ENCODE measurements at regions not wholly inside any gene's neighbourhood (a gene's known extent, or its start where the extent isn't known, plus 50 kb on each side); places are given as distances from the start of the nearest gene placed in this dataset.

DNA sequence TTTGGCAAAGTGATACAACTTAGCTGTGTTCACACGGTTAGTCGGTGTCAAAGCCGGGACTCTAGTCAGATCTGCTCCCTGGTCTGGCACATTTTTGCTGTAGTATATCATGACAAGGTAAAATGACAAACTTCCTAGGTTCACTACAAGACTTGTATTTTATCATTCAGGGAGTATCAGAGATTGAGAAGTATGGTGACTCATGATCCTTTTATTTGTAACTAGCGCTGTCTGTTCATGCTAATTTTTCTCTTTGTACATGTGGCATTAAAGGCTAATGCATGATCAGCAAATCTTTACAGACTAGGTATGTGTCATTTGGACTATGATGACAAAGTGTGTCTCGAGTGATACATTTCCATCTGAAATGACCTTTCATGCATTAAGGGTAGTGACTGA lies 326.7 kb downstream of the SIPA1L2 start:
- no peak for DNase-seq

DNA sequence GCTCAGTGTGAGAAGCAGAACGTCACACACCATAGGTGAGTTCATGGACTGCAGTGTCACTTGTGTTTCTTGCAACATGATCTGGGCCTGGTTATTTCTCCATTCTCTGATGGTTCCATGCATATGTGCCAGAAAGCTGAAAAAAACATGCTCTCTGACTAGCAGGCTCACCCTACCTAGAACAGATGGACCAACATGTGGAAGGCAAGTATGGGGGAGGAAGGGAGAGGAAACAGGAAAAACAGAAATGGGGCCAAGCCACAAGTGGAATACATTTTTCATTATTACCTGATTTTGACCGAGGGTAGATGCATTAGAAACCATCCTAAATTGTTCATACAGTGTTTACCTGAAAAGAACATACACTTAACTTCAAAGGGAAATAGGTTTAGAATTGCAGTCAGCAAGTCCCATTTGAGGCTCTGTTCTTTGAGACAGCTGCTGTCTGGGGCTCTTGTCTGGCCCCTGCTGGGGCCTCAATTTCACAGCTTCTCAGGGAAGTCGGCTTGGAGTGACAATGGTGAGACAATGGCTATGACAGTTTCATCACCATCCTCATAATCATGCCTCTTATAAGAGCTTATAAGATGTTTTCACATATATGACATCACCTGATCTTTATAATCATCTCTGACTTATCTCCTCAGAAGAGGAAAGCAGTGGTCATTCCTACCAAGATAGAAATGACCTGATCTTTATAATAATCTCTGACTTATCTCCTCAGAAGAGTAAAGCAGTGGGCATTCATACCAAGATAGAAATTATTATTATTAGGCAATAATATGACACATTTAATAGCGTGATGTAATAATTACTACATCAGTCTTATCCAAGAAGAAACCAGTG lies 327.3 kb downstream of the SIPA1L2 start:
- no peak for DNase-seq

DNA sequence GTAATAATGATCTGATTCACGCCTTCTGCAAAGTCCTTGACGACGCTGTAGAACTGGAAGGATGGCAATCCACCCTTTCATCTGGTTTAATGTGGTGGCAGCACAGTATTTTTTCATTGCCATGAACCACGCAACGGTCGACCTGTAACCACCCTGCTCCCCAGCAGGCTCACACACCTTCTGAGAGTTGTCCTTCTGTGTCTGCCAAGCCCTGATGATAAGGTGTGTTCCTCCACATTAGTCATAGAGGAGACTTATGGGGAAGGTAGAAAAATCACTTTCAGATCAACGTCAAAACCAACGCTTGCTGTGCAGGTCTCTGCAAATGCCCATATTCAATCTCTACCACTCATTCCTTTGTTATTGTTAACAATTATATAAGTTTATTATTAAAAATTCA lies 328.7 kb downstream of the SIPA1L2 start:
- no peak for DNase-seq

DNA sequence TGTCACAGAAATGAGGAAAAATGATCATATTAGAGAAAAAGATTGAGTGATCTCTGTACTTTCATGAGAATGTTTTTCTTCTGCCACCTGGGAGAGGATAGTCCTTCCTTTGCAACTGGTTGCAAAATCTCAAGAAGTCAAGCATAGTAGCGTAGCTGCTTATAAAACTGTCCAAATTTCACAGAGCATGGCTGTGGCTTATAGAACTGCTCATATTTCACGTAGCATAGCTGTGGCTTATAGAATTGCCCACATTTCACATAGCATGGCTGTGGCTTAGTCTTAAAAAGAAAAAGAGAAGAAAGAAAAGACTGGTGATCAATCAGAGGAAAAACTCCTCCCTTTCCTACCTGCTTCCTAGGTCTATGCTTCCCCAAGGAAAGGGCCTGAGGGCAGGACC lies 329.5 kb downstream of the SIPA1L2 start:
- DNase-seq: no peak

DNA sequence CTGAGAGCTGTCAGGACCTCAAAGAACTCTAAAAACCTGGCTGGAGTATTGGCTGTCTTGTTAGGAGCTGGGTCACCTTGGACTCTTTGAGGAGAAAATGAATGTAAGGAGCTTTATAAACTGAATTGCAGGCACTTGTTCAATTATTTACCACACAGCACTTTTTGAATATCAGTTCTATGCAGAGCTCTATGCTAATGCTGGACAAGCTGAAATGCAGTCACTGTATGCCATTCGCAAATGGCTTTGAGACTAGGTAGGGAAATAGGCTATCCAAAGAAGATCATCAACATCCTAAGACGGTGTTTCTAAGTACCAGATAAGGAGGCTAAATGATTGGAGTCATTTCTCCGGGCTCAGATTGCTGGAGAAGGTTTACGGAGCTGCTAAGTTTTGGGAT lies 333.5 kb downstream of the SIPA1L2 start:
- DNase-seq: no peak

DNA sequence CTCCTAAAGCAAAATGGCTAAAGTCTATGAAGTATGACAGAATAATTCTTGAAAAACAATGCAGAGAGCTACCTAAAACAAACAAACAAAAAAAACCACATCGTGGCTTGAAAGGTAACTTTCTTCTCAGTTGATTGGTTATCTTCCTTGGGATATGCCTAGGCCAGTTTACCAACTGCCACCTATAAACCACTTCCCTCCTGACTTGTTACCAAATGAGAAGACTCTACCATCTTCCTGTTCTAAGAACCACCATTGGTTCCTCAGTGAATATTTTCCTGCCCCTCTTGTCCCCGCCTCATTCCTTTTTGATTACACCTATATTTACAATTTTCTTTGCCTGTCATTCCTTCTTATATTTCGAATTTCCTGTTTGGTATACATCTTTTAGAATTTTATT lies 336.6 kb downstream of the SIPA1L2 start:
- DNase-seq: no peak

DNA sequence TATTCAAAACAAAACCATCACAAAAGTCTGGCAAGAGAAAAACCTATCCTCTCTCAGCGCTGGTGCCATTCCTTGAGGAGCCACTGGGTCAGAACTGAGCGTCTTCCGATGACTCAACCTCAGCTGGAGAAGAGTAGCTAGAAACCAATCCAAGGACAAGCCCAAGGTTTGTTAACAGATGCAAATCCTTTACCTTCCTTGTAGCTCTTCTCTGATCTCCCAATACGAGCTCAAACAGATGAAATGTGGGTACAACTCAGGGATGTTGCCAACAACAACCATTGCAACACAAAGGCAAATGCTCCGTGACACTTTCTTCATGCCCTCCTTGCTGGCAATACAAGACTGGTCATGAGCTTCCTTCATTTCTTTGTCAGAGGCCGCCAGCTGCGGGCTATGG lies 337.1 kb downstream of the SIPA1L2 start:
- DNase-seq: no peak

DNA sequence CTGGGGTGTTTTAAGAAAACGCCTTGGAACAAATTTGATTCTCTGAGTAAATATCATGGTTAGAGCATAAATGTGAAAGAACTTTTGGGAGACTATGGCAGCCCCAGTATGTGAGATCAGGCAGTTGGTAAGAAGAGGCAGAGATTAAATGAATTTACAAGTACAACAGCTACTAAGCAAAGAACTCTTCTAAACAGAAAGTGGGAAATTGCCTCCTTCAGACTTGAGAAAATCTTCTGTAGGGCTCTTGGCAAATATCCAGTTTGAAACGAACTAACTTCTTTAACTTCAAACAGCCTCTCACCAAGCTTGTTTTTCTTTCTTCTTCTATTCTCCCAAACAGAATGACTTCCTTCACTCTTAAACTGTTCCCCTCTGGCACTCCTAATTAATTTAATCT lies 337.7 kb downstream of the SIPA1L2 start:
- no peak for DNase-seq

DNA sequence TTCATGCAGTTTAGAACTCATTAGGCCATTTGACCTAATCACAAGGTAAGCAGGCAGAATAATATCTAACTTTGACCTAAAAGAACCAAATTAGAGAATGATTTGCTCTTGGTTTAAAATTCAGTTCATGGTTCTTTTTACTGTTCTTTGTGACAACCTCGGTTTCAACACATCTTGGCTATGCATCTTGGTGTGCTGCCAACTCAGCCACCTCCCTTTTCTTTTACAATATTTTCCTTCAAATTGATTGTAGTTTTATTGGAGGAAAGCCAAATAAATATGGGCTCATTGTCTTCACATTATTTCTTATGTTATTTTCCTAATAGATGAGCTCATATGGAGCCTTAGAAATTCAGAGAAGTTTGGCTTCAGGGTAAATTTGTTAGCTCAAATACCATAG lies 338.3 kb downstream of the SIPA1L2 start:
- no peak for DNase-seq

DNA sequence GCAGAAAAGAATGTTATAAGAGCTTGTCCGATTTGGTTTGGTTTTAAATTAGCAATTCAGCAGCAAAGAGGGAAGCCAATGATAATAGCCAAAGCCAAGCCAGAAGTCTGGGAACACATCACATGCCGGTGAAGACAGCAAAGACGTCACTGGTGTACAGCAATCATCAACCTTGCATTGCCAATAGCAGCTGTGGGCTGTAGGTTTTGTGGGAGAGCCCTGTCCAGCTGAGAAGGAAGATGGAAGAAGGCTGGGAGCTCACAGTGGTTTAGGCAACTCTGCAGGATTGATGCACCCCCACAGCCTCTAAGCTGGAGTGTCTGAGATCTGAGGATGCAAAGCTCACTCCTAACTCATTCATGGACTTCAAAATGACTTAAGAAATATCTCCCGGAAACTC lies 338.7 kb downstream of the SIPA1L2 start:
- DNase-seq: no peak

DNA sequence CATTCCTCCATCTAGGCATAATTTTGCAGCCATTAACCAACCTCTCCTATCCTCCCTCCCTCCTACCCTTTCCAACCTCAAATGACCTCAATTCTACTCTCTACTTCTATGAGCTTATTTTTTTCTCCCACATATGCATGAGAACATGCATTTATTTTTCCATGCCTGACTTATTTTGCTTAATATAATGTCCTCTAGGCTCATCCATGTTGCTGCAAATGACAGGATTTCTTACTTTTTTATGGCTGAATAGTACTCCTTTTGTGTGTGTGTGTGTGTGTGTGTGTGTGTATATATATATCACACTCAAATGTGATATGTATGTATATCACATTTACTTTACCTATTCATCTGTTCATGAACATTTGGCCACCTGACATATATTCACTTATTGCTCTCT lies 339.4 kb downstream of the SIPA1L2 start:
- no peak for DNase-seq

DNA sequence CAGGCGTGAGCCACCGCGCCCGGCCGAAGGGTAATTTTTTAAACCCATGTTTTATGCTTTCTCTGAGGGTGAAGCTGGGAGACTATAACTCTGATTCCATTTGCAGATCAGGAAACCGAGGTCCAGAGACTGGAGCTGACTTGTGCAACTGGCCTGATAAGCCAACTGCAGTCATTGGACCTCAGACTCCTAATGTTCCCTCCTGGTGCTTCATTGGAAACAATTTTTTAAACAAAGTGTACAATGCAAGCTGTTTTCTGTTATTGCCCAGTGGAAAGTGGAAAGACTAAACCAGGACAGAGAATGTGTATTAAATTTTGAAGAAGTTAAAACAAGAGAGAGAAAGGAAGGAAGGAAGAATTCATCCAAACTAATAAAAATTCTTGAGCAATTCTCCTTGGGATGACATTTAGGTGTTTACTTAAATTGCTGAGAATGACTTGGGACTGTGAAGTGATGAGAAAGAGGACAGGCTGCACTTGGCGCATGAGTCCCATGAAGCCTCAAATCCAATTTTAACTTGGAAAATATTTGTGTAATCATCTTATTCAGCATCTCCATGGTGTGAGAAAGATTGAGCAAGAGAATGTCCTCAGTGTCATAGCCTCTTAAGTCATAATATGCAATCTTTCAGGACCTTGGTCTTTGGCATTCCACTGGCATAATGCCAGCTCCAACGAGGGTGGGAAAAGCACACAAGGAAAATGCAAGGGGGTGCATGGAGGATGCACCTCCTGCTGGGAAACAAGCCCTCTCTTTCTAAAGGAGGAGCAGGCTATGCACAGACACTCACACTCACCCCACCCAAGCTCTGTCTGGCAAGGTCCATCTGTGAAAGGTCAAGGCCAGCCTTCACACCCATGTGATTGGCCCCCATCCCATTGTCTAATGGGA lies 342.0 kb downstream of the SIPA1L2 start:
- DNase-seq: no peak

DNA sequence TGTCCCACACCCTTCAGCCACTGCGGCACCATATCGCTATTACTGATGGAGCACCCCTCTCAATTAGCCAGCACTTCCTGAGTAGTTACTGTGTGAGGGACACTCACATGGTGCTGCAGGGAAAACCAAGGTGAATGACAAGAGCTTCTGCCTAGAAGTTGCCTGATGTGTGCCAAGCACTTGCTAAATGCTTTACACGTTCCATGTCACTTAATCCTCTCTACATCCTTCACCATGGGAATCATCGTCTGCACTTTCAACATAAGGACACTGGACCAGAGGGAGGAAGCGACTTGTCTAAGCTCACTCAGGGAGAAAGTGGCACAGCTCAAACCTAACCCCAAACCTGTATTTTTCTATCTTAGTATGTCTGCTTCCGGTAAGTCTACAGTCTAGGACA lies 344.8 kb downstream of the SIPA1L2 start:
- DNase-seq: no peak

DNA sequence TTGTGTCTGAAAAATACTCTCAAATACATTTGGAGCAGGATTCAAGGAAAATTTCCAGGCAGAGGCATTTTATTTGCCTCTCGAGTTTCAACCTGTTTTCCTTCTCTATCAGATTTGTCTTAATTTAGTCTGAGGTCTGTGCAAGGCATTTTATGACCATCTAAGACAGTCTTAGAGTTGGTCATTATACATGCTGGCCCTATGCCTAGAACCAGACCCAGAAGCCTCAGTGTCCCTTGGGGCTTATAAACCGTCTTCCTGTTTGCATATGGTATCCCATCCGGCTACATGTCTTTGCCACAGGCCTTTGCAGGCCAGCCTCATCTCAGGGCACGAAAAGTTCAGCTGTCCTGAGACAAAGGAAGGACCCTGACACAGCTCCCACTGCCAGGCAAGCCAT lies 346.1 kb downstream of the SIPA1L2 start:
- no peak for DNase-seq

DNA sequence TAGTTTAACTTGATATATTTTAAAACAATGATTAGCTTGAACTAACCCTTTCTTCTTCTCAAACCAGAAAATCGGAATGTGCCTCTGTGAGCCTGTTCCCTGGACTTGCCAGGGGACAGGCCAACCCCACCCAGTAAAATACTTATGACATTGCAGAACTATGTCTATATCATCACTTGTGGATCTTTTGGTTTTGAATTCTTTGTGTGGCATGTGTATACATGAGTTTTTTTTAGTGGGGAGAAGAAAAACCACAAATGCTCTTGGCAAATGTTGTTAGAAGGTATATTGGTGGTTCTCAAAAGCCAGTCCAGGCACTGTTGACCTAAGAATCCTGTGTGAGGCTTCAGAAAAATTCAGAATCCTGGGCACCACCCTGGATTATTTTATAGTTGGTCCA lies 347.4 kb downstream of the SIPA1L2 start:
- no peak for DNase-seq

DNA sequence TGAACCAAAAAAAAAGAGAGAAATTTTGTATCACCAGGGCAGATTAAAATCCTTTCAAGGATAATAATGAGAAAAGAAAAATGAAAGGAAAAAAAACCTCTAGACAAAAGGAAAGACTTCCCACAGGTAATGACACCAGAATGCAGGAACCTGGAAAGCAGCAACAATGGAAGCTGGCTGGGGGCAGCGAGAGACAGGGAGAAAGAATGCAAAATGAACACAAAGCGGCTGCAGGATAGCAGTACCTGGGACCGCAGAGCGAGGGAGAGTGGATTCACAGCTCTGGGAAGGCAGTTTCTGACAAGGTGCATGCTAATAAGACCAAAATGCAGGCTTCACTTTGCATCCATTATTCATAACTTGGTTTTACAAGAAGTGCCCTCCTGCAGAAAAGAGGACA lies 349.0 kb downstream of the SIPA1L2 start:
- no peak for DNase-seq

DNA sequence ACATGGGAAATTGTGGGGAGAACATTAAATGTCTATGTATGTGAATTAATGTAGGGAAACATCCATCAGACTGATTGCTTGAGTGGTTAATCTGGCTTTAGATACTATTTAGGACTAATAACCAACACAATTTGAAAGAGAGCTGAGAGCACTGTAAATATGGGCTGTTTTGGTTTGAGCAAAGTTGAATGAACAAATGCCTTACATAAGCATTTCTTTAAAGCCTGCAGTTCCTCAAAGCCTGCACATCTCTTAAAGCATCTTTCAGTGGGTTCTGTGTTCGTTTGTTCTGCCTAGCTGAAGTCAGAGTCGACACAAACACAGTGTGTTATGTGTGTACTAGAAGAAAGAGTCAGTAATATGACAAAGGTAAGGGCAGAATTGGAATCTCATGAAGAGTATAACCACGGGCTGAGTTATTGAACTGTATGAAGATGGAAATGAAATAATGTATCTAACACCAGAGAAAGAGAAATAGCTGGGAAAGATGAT lies 350.0 kb downstream of the SIPA1L2 start:
- DNase-seq: no peak

DNA sequence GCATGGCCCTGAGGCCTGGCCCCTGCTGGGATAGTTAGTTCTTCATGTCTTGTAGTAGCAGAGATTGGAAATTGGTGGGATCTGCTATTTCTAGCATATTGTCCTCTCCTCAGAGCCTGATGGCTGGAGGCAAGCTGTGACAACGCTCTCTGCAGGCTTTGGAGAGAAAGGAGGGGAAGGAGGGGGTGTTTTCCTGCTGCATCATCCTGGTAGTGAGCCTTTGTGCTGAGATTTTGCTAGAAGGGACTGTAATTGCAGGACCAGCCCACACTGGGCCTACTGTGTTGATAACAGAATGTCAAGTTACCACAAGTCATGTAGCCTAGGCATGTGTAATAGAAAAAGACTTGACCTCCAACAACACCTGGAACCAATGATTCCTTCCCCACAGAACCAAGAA lies 351.0 kb downstream of the SIPA1L2 start:
- no peak for DNase-seq

DNA sequence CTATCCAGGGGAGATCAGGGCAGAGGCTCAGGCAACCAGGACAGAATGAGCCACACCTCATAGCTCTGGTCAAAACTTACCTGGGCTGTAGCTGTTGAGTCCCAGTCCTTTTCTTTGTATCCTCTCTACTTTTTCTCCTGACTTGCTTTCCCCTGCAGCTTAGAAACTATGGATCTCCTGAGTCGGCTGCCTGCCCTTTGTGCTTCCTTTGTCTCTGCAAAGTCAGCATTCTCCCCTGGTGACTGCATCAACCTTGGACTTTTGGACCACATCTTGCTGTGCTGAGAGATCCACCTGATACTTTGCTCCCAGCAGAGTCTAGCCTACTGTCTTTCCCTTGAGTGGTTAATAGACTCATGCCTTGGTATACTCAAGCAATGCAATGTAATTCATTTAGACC lies 353.3 kb downstream of the SIPA1L2 start:
- no peak for DNase-seq

DNA sequence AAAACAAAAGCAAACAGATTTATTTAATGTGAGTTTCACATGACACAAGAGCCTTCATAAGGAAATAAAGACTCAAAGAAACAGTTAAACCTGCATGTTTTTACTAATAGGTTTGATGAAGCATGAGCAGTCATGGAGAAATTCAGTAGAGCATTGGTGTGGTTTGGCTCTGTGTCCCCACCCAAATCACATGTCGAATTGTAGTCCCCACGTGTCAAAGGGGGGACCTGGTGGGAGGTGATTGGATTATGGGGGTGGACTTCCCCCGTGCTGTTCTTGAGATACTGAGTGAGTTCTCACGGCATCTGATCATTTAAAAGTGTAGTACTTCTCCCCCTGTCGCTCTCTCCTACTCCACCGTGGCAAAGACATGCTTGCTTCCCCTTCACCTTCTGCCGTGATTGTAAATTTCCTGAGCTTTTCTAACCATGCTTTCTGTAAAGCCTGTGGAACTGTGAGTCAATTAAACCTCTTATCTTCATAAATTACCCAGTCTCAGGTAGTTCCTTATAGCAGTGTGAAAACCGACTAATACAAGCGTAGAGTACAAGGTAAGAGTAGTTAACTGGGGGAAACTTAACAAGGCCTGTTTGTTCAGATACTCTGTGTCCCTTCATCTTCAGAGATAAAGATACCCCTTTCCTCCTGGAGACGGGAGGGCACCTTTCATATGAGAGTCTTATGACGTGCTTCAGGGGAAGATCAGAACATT lies 354.8 kb downstream of the SIPA1L2 start:
- no peak for DNase-seq

DNA sequence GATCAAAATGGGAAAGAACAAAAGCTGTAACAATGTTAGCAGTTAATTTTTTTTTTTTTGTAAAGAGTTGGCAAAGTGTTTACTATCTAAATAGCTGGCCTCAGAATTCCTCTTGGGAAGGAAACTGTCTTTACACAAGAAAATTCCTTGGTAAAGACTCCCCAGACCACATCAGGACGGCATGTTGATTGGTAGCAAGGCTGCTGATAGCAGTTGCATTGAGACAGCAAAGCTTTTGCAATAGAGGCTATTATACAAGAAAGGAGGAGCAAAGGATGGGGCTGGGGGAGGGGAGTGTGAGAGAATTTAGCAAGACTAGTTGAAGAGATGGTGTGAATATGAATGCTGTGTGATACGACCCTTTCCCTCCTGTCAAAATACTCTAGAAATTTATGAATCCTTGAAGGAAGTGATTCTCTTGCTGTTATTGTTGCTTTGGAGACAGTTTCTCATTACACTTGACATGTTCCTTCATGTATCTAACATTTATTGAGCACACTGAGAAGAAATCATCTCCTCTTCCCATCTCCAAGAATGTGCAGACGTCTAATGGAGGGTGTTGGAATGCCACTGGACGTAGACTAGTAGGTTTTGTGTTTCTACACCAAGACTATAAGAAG lies 355.6 kb downstream of the SIPA1L2 start:
- DNase-seq: no peak

DNA sequence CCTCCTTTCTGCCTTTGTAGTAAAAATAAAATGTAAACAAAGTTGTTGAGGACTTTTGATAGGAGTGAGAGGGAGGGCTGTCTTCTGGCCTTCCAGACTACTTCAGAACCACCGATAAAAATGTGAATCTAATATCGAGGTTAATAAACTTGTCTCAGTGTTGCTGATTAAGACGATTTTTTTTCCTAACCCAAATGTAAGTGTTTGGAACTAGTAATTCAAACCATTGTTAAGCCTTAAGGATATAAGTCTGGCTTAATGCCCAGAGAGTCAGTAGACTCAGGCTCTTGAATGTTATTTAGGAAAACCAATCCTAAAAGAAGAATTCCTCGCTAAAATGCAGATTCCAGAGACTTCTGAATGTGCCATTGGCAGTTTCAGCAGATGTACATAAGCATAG lies 356.9 kb downstream of the SIPA1L2 start:
- DNase-seq: no peak

DNA sequence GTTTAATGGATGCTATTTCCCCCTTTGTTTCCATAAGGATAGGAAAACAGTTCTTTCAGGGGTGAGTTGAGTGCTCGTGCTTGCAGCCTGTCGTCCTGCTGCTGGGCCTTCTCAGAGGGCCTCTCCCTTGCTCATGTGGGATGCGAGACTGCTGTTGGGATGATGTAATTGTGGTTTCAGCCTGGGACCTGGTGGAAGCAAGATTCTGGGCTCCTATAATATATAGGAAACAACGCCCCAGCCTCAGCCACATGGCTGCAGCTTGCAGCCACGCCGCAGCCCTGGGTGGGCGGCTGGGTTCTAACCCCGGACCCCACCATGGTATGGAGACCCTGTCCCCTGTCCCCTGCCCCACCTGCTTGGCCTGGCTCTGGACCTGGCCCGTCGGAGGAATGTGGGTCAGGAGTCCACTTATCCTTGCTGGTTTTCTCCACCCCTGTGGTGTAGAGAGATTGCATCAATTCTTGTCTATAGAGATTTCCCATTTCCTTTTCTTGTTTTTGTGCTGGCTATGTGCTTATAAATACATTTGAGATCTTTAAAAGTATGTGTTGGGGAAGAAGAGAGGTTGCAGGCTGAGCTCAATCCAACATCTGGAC lies 357.8 kb downstream of the SIPA1L2 start:
- no peak for DNase-seq

Measured in activated naive CD4-positive, alpha-beta T cell treated with Interleukin-2 at 50 U/mL for 16 hours (primary cell).